LHCN-M2 (cell line): ENCODE measurements at regions not wholly inside any gene's neighbourhood (a gene's known extent, or its start where the extent isn't known, plus 50 kb on each side); places are given as distances from the start of the nearest gene placed in this dataset.
"Not testable (repeated sequence)": the region's sequence is repeated elsewhere in the genome, so short reads cannot be mapped to it uniquely, and the experiment has no call there.

Experiments used
- DNase-seq: peaks from one replicate; pipeline ENCODE4 v3.0.0-alpha.2; 2012; ENCODE audit warnings: low read depth

- DNase-seq = no peak
Measured at GRCh38 chr4:45482346-45482745, 641.5 kb downstream of the GABRG1 start.

GRCh38 chr4:45477311-45477733 is 646.5 kb downstream of the GABRG1 start:
- DNase-seq = no peak

GRCh38 chr4:45475548-45475947 is 648.3 kb downstream of the GABRG1 start:
- no peak for DNase-seq

GRCh38 chr4:45472490-45472889 is 651.4 kb downstream of the GABRG1 start:
- no peak for DNase-seq

GRCh38 chr4:45471335-45471734 is 652.5 kb downstream of the GABRG1 start:
- no peak for DNase-seq

GRCh38 chr4:45467157-45467556 is 656.7 kb downstream of the GABRG1 start:
- DNase-seq = no peak

- DNase-seq = not testable (repeated sequence)
Measured at GRCh38 chr4:45460157-45460556, 663.7 kb downstream of the GABRG1 start.

- no peak for DNase-seq
Measured at GRCh38 chr4:45455217-45455616, 668.6 kb downstream of the GABRG1 start.

GRCh38 chr4:45453258-45453853 is 670.5 kb downstream of the GABRG1 start:
- DNase-seq = no peak

GRCh38 chr4:45442466-45442865 is 681.4 kb downstream of the GABRG1 start:
- no peak for DNase-seq

GRCh38 chr4:45438047-45438446 is 685.8 kb downstream of the GABRG1 start:
- no peak for DNase-seq

GRCh38 chr4:45437381-45437780 is 686.5 kb downstream of the GABRG1 start:
- DNase-seq = no peak

- DNase-seq = no peak
Measured at GRCh38 chr4:45425135-45425534, 698.7 kb downstream of the GABRG1 start.

GRCh38 chr4:45423896-45424295 is 697.5 kb upstream of the GNPDA2 start:
- no peak for DNase-seq

GRCh38 chr4:45420091-45420674 is 693.8 kb upstream of the GNPDA2 start:
- not testable (repeated sequence) for DNase-seq

- DNase-seq = no peak
Measured at GRCh38 chr4:45410701-45411210, 684.4 kb upstream of the GNPDA2 start.

GRCh38 chr4:45409536-45409935 is 683.2 kb upstream of the GNPDA2 start:
- DNase-seq = no peak

- no peak for DNase-seq
Measured at GRCh38 chr4:45408996-45409395, 682.6 kb upstream of the GNPDA2 start.

- DNase-seq = no peak
Measured at GRCh38 chr4:45399116-45399515, 672.8 kb upstream of the GNPDA2 start.

- DNase-seq = no peak
Measured at GRCh38 chr4:45385306-45385705, 659.0 kb upstream of the GNPDA2 start.

- no peak for DNase-seq
Measured at GRCh38 chr4:45370408-45370807, 644.1 kb upstream of the GNPDA2 start.

GRCh38 chr4:45368832-45369231 is 642.5 kb upstream of the GNPDA2 start:
- no peak for DNase-seq

- no peak for DNase-seq
Measured at GRCh38 chr4:45363931-45364330, 637.6 kb upstream of the GNPDA2 start.
